CD8-positive, alpha-beta memory T cell (primary cell): ENCODE measurements at regions not wholly inside any gene's neighbourhood (a gene's known extent, or its start where the extent isn't known, plus 50 kb on each side); places are given as distances from the start of the nearest gene placed in this dataset.
"Not testable (repeated sequence)": the region's sequence is repeated elsewhere in the genome, so short reads cannot be mapped to it uniquely, and the experiment has no call there.

Experiments used
- CTCF ChIA-PET: fragments of 350-600 bp; sonication (Branson Sonifier 250); formaldehyde crosslinking; loops from one replicate; lab custom pipeline; 2021; ENCODE audit warnings: antibody characterized with exemption; lab: Charles Lee
- POLR2A ChIA-PET: fragments of 350-600 bp; sonication (Branson Sonifier 250); formaldehyde crosslinking; loops from one replicate; lab custom pipeline; 2021; ENCODE audit warnings: antibody characterized with exemption; lab: Charles Lee
- DNase-seq, 5 donors: peaks; one replicate each; pipeline versions ENCODE4 v3.0.0 to v3.0.0-alpha.2; 2020 to 2022; ENCODE audit warnings: mixed read lengths in 1 of 5
- H3K27ac ChIP-seq: one replicate; pipeline ENCODE4 v1.7.0; 2013; ENCODE audit warnings: low read depth, mild to moderate bottlenecking, low read length, moderate library complexity
- H3K27me3 ChIP-seq: 2 replicates; pipeline ENCODE4 v1.7.0; 2013; ENCODE audit warnings: low read length, mild to moderate bottlenecking; ENCODE audit not compliant: insufficient read depth, poor library complexity, severe bottlenecking
- H3K36me3 ChIP-seq: 2 replicates; pipeline ENCODE4 v1.7.0; 2013; ENCODE audit warnings: mild to moderate bottlenecking, low read length, moderate library complexity; ENCODE audit not compliant: insufficient read depth
- H3K4me1 ChIP-seq: 2 replicates; pipeline ENCODE4 v1.7.0; 2013; ENCODE audit warnings: mild to moderate bottlenecking, low read length, moderate library complexity; ENCODE audit not compliant: insufficient read depth
- H3K4me3 ChIP-seq: 2 replicates; pipeline ENCODE4 v1.7.0; 2013; ENCODE audit warnings: mild to moderate bottlenecking, low read length
- H3K9me3 ChIP-seq: 2 replicates; pipeline ENCODE4 v1.7.0; 2013; ENCODE audit warnings: mild to moderate bottlenecking, low read length
- H3K27ac Mint-ChIP-seq, 8 donors: one replicate each; pipeline ENCODE4 v1.8.0; 2020 to 2021; ENCODE audit warnings: mixed read lengths in 8 of 8, mild to moderate bottlenecking in 6 of 8, inconsistent platforms in 3 of 8, moderate library complexity in 3 of 8
- H3K27me3 Mint-ChIP-seq, 2 donors: one replicate each; pipeline ENCODE4 v1.8.0; 2020 to 2021; ENCODE audit warnings: mixed read lengths in 2 of 2, mild to moderate bottlenecking in 1 of 2, moderate library complexity in 1 of 2
- H3K36me3 Mint-ChIP-seq, 3 donors: one replicate each; pipeline ENCODE4 v1.8.0; 2020 to 2021; ENCODE audit warnings: mixed read lengths in 3 of 3, inconsistent platforms in 1 of 3, mild to moderate bottlenecking in 1 of 3
- H3K4me1 Mint-ChIP-seq, 3 donors: one replicate each; pipeline ENCODE4 v1.8.0; 2020 to 2021; ENCODE audit warnings: mixed read lengths in 3 of 3, inconsistent platforms in 1 of 3, mild to moderate bottlenecking in 1 of 3
- H3K4me3 Mint-ChIP-seq, 7 donors: one replicate each; pipeline ENCODE4 v1.8.0; 2020 to 2021; ENCODE audit warnings: mixed read lengths in 7 of 7, mild to moderate bottlenecking in 6 of 7, moderate library complexity in 4 of 7, inconsistent platforms in 2 of 7
- H3K9me3 Mint-ChIP-seq, 5 donors: one replicate each; pipeline ENCODE4 v1.8.0; 2020 to 2022; ENCODE audit warnings: mixed read lengths in 5 of 5, mild to moderate bottlenecking in 3 of 5, moderate library complexity in 2 of 5, inconsistent platforms in 1 of 5

GRCh38 chrX:77070202-77070918, 376.8 kb upstream of the FGF16 start:
- DNase-seq = no peak
- H3K27me3 Mint-ChIP-seq = no peaks in the 10 kb centered on the region
- Histone ChIP-seq H3K36me3 (no peaks in the 10 kb centered on the region), H3K4me3 (no peak overlapping the region), H3K27me3 (no peaks in the 10 kb centered on the region), H3K4me1 (no peaks in the 10 kb centered on the region), H3K27ac (no peak overlapping the region), H3K9me3 (no peaks in the 10 kb centered on the region)
- peaks cover 0 to 3% (median 0%) of the 10 kb centered on the region in 5 donors for H3K9me3 Mint-ChIP-seq
- no peaks in the 10 kb centered on the region for H3K36me3 Mint-ChIP-seq
- H3K27ac Mint-ChIP-seq = no peak overlapping the region
- POLR2A ChIA-PET = no interaction called here
- no peak overlapping the region for H3K4me3 Mint-ChIP-seq
- H3K4me1 Mint-ChIP-seq = peaks cover 0 to 11% (median 0%) of the 10 kb centered on the region in 3 donors
- CTCF ChIA-PET = no interaction called here

- no peaks in the 10 kb centered on the region for H3K36me3 ChIP-seq
- no peak overlapping the region for H3K27ac ChIP-seq
- POLR2A ChIA-PET = no interaction called here
- Mint-ChIP-seq H3K9me3 (peaks cover 5 to 22% (median 20%) of the 10 kb centered on the region in 5 donors), H3K4me3 (no peak overlapping the region), H3K27me3 (peaks cover 0 to 10% of the 10 kb centered on the region in 2 donors), H3K36me3 (no peaks in the 10 kb centered on the region), H3K27ac (no peak overlapping the region), H3K4me1 (no peaks in the 10 kb centered on the region)
- no peaks in the 10 kb centered on the region for H3K27me3 ChIP-seq
- DNase-seq = no peak
- CTCF ChIA-PET = no interaction called here
- no peaks in the 10 kb centered on the region for H3K4me1 ChIP-seq
- H3K4me3 ChIP-seq = no peak overlapping the region
- H3K9me3 ChIP-seq = no peaks in the 10 kb centered on the region
These were observed 370.3 kb upstream of the FGF16 start for GRCh38 chrX:77076896-77077295.

- H3K36me3 ChIP-seq, H3K9me3 ChIP-seq, H3K27ac Mint-ChIP-seq, CTCF ChIA-PET, H3K4me1 ChIP-seq, H3K4me3 Mint-ChIP-seq, H3K4me3 ChIP-seq, H3K27me3 ChIP-seq, H3K36me3 Mint-ChIP-seq, POLR2A ChIA-PET, H3K4me1 Mint-ChIP-seq, H3K27ac ChIP-seq, DNase-seq: not testable (repeated sequence)
- Mint-ChIP-seq H3K9me3 (peaks cover 5 to 26% (median 22%) of the 10 kb centered on the region in 5 donors), H3K27me3 (peaks cover 0 to 17% of the 10 kb centered on the region in 2 donors)
These were observed 366.0 kb upstream of the FGF16 start for GRCh38 chrX:77081237-77081636.

GRCh38 chrX:77085372-77085771, 361.8 kb upstream of the FGF16 start:
- DNase-seq = no peak
- no peaks in the 10 kb centered on the region for H3K4me1 ChIP-seq
- no peaks in the 10 kb centered on the region for H3K9me3 ChIP-seq
- no peak overlapping the region for H3K27ac ChIP-seq
- no peaks in the 10 kb centered on the region for H3K36me3 ChIP-seq
- H3K4me3 Mint-ChIP-seq = no peak overlapping the region
- POLR2A ChIA-PET = no interaction called here
- H3K4me3 ChIP-seq = no peak overlapping the region
- no peaks in the 10 kb centered on the region for H3K4me1 Mint-ChIP-seq
- CTCF ChIA-PET = no interaction called here
- no peaks in the 10 kb centered on the region for H3K36me3 Mint-ChIP-seq
- H3K27me3 Mint-ChIP-seq = peaks cover 0 to 11% of the 10 kb centered on the region in 2 donors
- no peak overlapping the region for H3K27ac Mint-ChIP-seq
- H3K9me3 Mint-ChIP-seq = peaks cover 5 to 15% (median 14%) of the 10 kb centered on the region in 5 donors
- H3K27me3 ChIP-seq = no peaks in the 10 kb centered on the region

- H3K9me3 Mint-ChIP-seq = peaks cover 0 to 3% (median 0%) of the 10 kb centered on the region in 5 donors
- DNase-seq = no peak
- no peaks in the 10 kb centered on the region for H3K9me3 ChIP-seq
- H3K27me3 Mint-ChIP-seq = peaks cover 0 to 8% of the 10 kb centered on the region in 2 donors
- no peaks in the 10 kb centered on the region for H3K36me3 Mint-ChIP-seq
- ChIA-PET POLR2A (no interaction called here), CTCF (no interaction called here)
- no peak overlapping the region for H3K27ac Mint-ChIP-seq
- no peaks in the 10 kb centered on the region for H3K4me1 ChIP-seq
- no peaks in the 10 kb centered on the region for H3K4me1 Mint-ChIP-seq
- H3K27ac ChIP-seq = no peak overlapping the region
- no peak overlapping the region for H3K4me3 ChIP-seq
- H3K36me3 ChIP-seq = no peaks in the 10 kb centered on the region
- no peaks in the 10 kb centered on the region for H3K27me3 ChIP-seq
- no peak overlapping the region for H3K4me3 Mint-ChIP-seq
These were observed 359.5 kb upstream of the FGF16 start for GRCh38 chrX:77087529-77088169.

- Histone ChIP-seq H3K36me3 (no peaks in the 10 kb centered on the region), H3K27ac (no peak overlapping the region), H3K4me1 (no peaks in the 10 kb centered on the region), H3K27me3 (no peaks in the 10 kb centered on the region), H3K9me3 (no peaks in the 10 kb centered on the region), H3K4me3 (no peak overlapping the region)
- POLR2A ChIA-PET = no interaction called here
- no peak overlapping the region for H3K27ac Mint-ChIP-seq
- peaks cover 0 to 6% of the 10 kb centered on the region in 2 donors for H3K27me3 Mint-ChIP-seq
- no peak overlapping the region for H3K4me3 Mint-ChIP-seq
- no peak for DNase-seq
- CTCF ChIA-PET = no interaction called here
- peaks cover 0 to 3% (median 0%) of the 10 kb centered on the region in 5 donors for H3K9me3 Mint-ChIP-seq
- no peaks in the 10 kb centered on the region for H3K36me3 Mint-ChIP-seq
- H3K4me1 Mint-ChIP-seq = no peaks in the 10 kb centered on the region
These were observed 359.0 kb upstream of the FGF16 start for GRCh38 chrX:77088233-77088632.

GRCh38 chrX:77114501-77114900, 332.7 kb upstream of the FGF16 start:
- Mint-ChIP-seq H3K4me1 (no peaks in the 10 kb centered on the region), H3K9me3 (peaks cover 0 to 2% (median 0%) of the 10 kb centered on the region in 5 donors), H3K36me3 (no peaks in the 10 kb centered on the region), H3K4me3 (no peak overlapping the region), H3K27me3 (peaks cover 0 to 3% of the 10 kb centered on the region in 2 donors), H3K27ac (no peak overlapping the region)
- H3K36me3 ChIP-seq = no peaks in the 10 kb centered on the region
- H3K9me3 ChIP-seq = no peaks in the 10 kb centered on the region
- H3K4me3 ChIP-seq = no peak overlapping the region
- ChIA-PET POLR2A (no interaction called here), CTCF (no interaction called here)
- H3K27ac ChIP-seq = no peak overlapping the region
- H3K4me1 ChIP-seq = no peaks in the 10 kb centered on the region
- no peaks in the 10 kb centered on the region for H3K27me3 ChIP-seq
- DNase-seq = no peak

GRCh38 chrX:77118686-77119085, 328.5 kb upstream of the FGF16 start:
- CTCF ChIA-PET = no interaction called here
- Histone ChIP-seq H3K4me1 (no peaks in the 10 kb centered on the region), H3K9me3 (no peaks in the 10 kb centered on the region), H3K27me3 (no peaks in the 10 kb centered on the region), H3K4me3 (no peak overlapping the region), H3K36me3 (no peaks in the 10 kb centered on the region), H3K27ac (no peak overlapping the region)
- Mint-ChIP-seq H3K4me1 (no peaks in the 10 kb centered on the region), H3K4me3 (no peak overlapping the region), H3K27ac (no peak overlapping the region), H3K36me3 (no peaks in the 10 kb centered on the region), H3K27me3 (peaks cover 0 to 8% of the 10 kb centered on the region in 2 donors), H3K9me3 (peaks cover 0 to 6% (median 2%) of the 10 kb centered on the region in 5 donors)
- POLR2A ChIA-PET = no interaction called here
- DNase-seq = no peak
